GM23248 (cell line): ENCODE measurements at regions not wholly inside any gene's neighbourhood (a gene's known extent, or its start where the extent isn't known, plus 50 kb on each side); places are given as distances from the start of the nearest gene placed in this dataset.

ENCODE experiments used
- EZH2 ChIP-seq: fragments of 200-600 bp; sonication (generic); IDR thresholded peaks from 2 replicates; pipeline ENCODE4 v1.6.1; 2018; ENCODE audit warnings: antibody characterized with exemption, mild to moderate bottlenecking; ENCODE audit not compliant: insufficient read depth, poor library complexity, severe bottlenecking
- EZH2phosphoT487 ChIP-seq: fragments of 200-600 bp; sonication (generic); IDR thresholded peaks from 2 replicates; pipeline ENCODE4 v1.6.1; 2018; ENCODE audit warnings: antibody characterized with exemption, moderate library complexity, mild to moderate bottlenecking, low read depth; ENCODE audit not compliant: insufficient read depth

DNA sequence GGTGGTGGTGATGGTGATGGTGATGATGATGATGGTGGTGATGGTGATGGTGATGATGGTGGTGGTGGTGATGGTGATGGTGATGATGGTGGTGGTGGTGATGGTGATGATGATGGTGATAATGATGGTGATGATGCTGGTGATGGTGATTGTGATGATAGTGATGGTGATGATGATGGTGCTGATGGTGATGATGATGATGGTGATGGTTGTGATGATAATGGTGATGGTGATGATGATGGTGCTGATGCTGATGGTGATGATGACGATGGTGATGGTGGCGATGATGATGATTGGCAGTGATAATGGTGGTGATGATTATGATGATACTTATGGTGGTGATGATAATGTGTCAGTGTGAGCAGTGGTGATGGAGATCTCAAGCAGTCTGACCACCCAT, 90.8 kb upstream of the FOXF1 start:
- TF ChIP-seq EZH2 (no peak), EZH2phosphoT487 (no peak)
